PC-3 (cell line): ENCODE measurements at regions not wholly inside any gene's neighbourhood (a gene's known extent, or its start where the extent isn't known, plus 50 kb on each side); places are given as distances from the start of the nearest gene placed in this dataset.
A peak's percentile ranks its signal among the peaks of the same experiment; 100 is the strongest.

Experiments used
- ATAC-seq: fragments of 200-7000 bp; cut with Tn5 transposase; 2 replicates; pipeline ENCODE4 v1.9.1; 2020; ENCODE audit warnings: mild to moderate bottlenecking, moderate library complexity
- BruUV-seq: library from RNA; stranded (reverse); fragments of 400-500 nt; replicated peaks from 2 replicates; lab custom pipeline; 2021; lab: Mats Ljungman, UMichigan
- CTCF ChIA-PET: fragments of 300-600 bp; sonication (Branson Sonifier 250); formaldehyde crosslinking; loops from one replicate; lab custom pipeline; 2022; ENCODE audit warnings: antibody characterized with exemption; lab: Charles Lee
- POLR2A ChIA-PET: fragments of 300-600 bp; sonication (Branson Sonifier 250); formaldehyde crosslinking; loops from one replicate; lab custom pipeline; 2022; ENCODE audit warnings: antibody characterized with exemption; ENCODE audit not compliant: unreplicated experiment; lab: Charles Lee
- DNase-seq: peaks from one replicate; pipeline ENCODE4 v3.0.0-alpha.2; 2015
- H2AFZ ChIP-seq: fragments of 300-600 bp; sonication (generic); 2 replicates; pipeline ENCODE4 v1.6.0; 2016; ENCODE audit warnings: antibody characterized with exemption, low read length
- H3F3A ChIP-seq: fragments of 300-600 bp; sonication (generic); one replicate; pipeline ENCODE4 v1.6.0; 2017; ENCODE audit warnings: antibody characterized with exemption, low read length, control low read depth, mild to moderate bottlenecking; ENCODE audit not compliant: unreplicated experiment
- H3K27ac ChIP-seq: fragments of 300-600 bp; sonication (generic); 2 replicates; pipeline ENCODE4 v1.5.1; 2016; ENCODE audit warnings: mild to moderate bottlenecking, low read length
- H3K27me3 ChIP-seq: fragments of 300-600 bp; sonication (generic); 2 replicates; pipeline ENCODE4 v1.6.1; 2016; ENCODE audit warnings: low read length, mixed read lengths
- H3K36me3 ChIP-seq: fragments of 300-600 bp; sonication (generic); 2 replicates; pipeline ENCODE4 v1.6.1; 2016; ENCODE audit warnings: low read depth, mixed run types, low read length, mixed read lengths
- H3K4me1 ChIP-seq: fragments of 300-600 bp; sonication (generic); 2 replicates; pipeline ENCODE4 v1.5.1; 2016; ENCODE audit warnings: low read length; ENCODE audit not compliant: insufficient read depth
- H3K4me2 ChIP-seq: fragments of 300-600 bp; sonication (generic); 2 replicates; pipeline ENCODE4 v1.6.0; 2016; ENCODE audit warnings: low read length
- H3K4me3 ChIP-seq: fragments of 300-600 bp; sonication (generic); 2 replicates; pipeline ENCODE4 v1.5.1; 2016; ENCODE audit warnings: mild to moderate bottlenecking, low read length, mixed read lengths
- H3K79me2 ChIP-seq: fragments of 300-600 bp; sonication (generic); 2 replicates; pipeline ENCODE4 v1.6.1; 2017; ENCODE audit warnings: low read length, mixed read lengths
- H3K9ac ChIP-seq: fragments of 300-600 bp; sonication (generic); 2 replicates; pipeline ENCODE4 v1.6.0; 2016; ENCODE audit warnings: mild to moderate bottlenecking, low read length
- H3K9me2 ChIP-seq: fragments of 300-600 bp; sonication (generic); replicated peaks from 2 replicates; pipeline ENCODE4 v1.6.1; 2016; ENCODE audit warnings: mixed run types, low read length, mixed read lengths
- H3K9me3 ChIP-seq: fragments of 300-600 bp; sonication (generic); 2 replicates; pipeline ENCODE4 v1.6.1; 2016; ENCODE audit warnings: low read length, mixed read lengths
- H4K20me1 ChIP-seq: fragments of 300-600 bp; sonication (generic); 2 replicates; pipeline ENCODE4 v1.6.1; 2016; ENCODE audit warnings: low read length, mixed read lengths
- CTCF ChIP-seq: fragments of 300-600 bp; sonication (generic); conservative IDR thresholded peaks from 2 replicates; pipeline ENCODE4 v1.5.1; 2017; ENCODE audit warnings: antibody characterized with exemption, low read depth, mild to moderate bottlenecking, low read length
- EZH2 ChIP-seq: fragments of 300-600 bp; sonication (generic); IDR thresholded peaks from one replicate; pipeline ENCODE4 v1.6.1; 2017; ENCODE audit warnings: antibody characterized with exemption, mild to moderate bottlenecking, low read length; ENCODE audit not compliant: unreplicated experiment
- EZH2phosphoT487 ChIP-seq: fragments of 300-600 bp; sonication (generic); IDR thresholded peaks from 2 replicates; pipeline ENCODE4 v1.6.1; 2018; ENCODE audit warnings: mild to moderate bottlenecking, antibody characterized with exemption, low read length, borderline replicate concordance
- intact Hi-C: fragments of 100-400 bp; cut with micrococcal nuclease; formaldehyde crosslinking; loops from 2 replicates; pipeline ENCODE4 v1.9.0; 2023

GRCh38 chr3:73787620-73788019 is 162.9 kb upstream of the PDZRN3 start:
- Histone ChIP-seq H4K20me1 (no peaks in the 10 kb centered on the region), H3K4me3 (no peak overlapping the region), H3K79me2 (no peaks in the 10 kb centered on the region), H3K9me2 (no peaks in the 10 kb centered on the region), H3K36me3 (no peaks in the 10 kb centered on the region), H3K27ac (no peak overlapping the region), H2AFZ (no peak overlapping the region), H3K4me2 (no peak overlapping the region), H3K4me1 (no peaks in the 10 kb centered on the region), H3K27me3 (no peaks in the 10 kb centered on the region), H3K9me3 (peaks cover 12% of the 10 kb centered on the region; the same call in 1 of the 2 replicates), H3K9ac (no peak overlapping the region), H3F3A (no peaks in the 10 kb centered on the region)
- ChIA-PET CTCF (no interaction called here), POLR2A (no interaction called here)
- DNase-seq (no peak), ATAC-seq (no peak)
- TF ChIP-seq EZH2, result no peak
- no peak for TF ChIP-seq EZH2phosphoT487
- no peak for TF ChIP-seq CTCF
- BruUV-seq, result no TSS peak
- intact Hi-C loops, result no loop called here

- Histone ChIP-seq H3K4me2 (no peak overlapping the region), H3K4me1 (no peaks in the 10 kb centered on the region), H2AFZ (no peak overlapping the region), H3K27me3 (no peaks in the 10 kb centered on the region), H3K27ac (no peak overlapping the region), H3K79me2 (no peaks in the 10 kb centered on the region), H3K4me3 (no peak overlapping the region), H3K9me2 (no peaks in the 10 kb centered on the region), H4K20me1 (no peaks in the 10 kb centered on the region), H3K9me3 (peaks cover 12% of the 10 kb centered on the region; the same call in 1 of the 2 replicates), H3K9ac (no peak overlapping the region), H3K36me3 (no peaks in the 10 kb centered on the region), H3F3A (no peaks in the 10 kb centered on the region)
- ChIA-PET CTCF (no interaction called here), POLR2A (no interaction called here)
- intact Hi-C loops, result no loop called here
- ATAC-seq (no peak), DNase-seq (no peak)
- TF ChIP-seq EZH2, result no peak
- TF ChIP-seq CTCF, result no peak
- no peak for TF ChIP-seq EZH2phosphoT487
- BruUV-seq, result no TSS peak
These were observed 162.3 kb upstream of the PDZRN3 start for GRCh38 chr3:73786998-73787397.

DNA sequence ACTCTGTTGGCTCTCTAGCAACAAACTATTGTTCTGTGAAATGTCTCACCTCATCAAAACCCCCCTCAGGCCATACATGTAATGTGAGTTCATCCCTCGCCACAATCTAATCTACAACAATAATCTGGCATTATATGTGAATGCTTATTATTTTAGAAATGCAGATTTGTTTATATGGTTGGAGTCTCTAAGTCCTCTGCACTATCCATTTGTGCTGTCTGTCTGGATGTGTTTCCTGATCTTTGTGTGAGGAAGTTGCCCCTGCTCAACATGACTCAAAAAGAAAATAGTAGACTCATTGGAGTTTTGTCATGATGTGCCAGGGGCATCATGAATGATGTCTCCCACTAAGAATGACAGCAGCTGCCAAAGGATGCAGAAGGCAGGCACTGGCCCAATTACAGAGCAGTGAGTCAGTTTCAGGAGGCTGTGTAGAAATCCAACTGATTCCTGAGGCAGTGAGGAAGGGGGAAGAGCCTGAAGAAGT is 161.6 kb upstream of the PDZRN3 start:
- ATAC-seq, result no peak
- Histone ChIP-seq H3K9me2 (no peaks in the 10 kb centered on the region), H3F3A (no peaks in the 10 kb centered on the region), H3K9ac (no peak overlapping the region), H3K4me3 (no peak overlapping the region), H2AFZ (no peak overlapping the region), H3K79me2 (no peaks in the 10 kb centered on the region), H3K4me2 (no peak overlapping the region), H3K36me3 (no peaks in the 10 kb centered on the region), H3K27me3 (no peaks in the 10 kb centered on the region), H3K9me3 (peaks cover 12% of the 10 kb centered on the region; the same call in 1 of the 2 replicates), H3K4me1 (no peaks in the 10 kb centered on the region), H4K20me1 (no peaks in the 10 kb centered on the region), H3K27ac (no peak overlapping the region)
- POLR2A ChIA-PET, result no interaction called here
- CTCF ChIA-PET, result no interaction called here
- DNase-seq, result peak; percentile 1
- TF ChIP-seq EZH2phosphoT487 (no peak), CTCF (no peak), EZH2 (no peak)
- BruUV-seq, result no TSS peak
- intact Hi-C loops, result no loop called here
